Liver (tissue), 8 donors: ENCODE measurements at regions not wholly inside any gene's neighbourhood (a gene's known extent, or its start where the extent isn't known, plus 50 kb on each side); places are given as distances from the start of the nearest gene placed in this dataset.
"Not testable (repeated sequence)": the region's sequence is repeated elsewhere in the genome, so short reads cannot be mapped to it uniquely, and the experiment has no call there.

Source experiments
- DNase-seq: peaks from one replicate; pipeline ENCODE4 v3.0.0-alpha.2; 2017; ENCODE audit warnings: low spot score
- H3K27ac ChIP-seq, 2 donors: one replicate each; pipeline ENCODE4 v1.7.0; 2013; ENCODE audit warnings: inconsistent platforms in 2 of 2, low read length in 2 of 2, control low read depth in 1 of 2, low read depth in 1 of 2, mild to moderate bottlenecking in 1 of 2
- H3K27me3 ChIP-seq, 4 donors: one replicate each; pipeline versions ENCODE4 v1.6.1 to v1.7.0; 2013; ENCODE audit warnings: low read length in 3 of 4, inconsistent platforms in 1 of 4, mild to moderate bottlenecking in 1 of 4, moderate library complexity in 1 of 4; ENCODE audit not compliant: control insufficient read depth in 4 of 4, insufficient read depth in 4 of 4
- H3K36me3 ChIP-seq, 4 donors: one replicate each; pipeline versions ENCODE4 v1.6.1 to v1.7.0; 2013; ENCODE audit warnings: low read length in 3 of 4, mild to moderate bottlenecking in 3 of 4, low read depth in 1 of 4, moderate library complexity in 1 of 4; ENCODE audit not compliant: control insufficient read depth in 4 of 4, insufficient read depth in 3 of 4
- H3K4me1 ChIP-seq, 4 donors: one replicate each; pipeline versions ENCODE4 v1.6.1 to v1.7.0; 2013; ENCODE audit warnings: low read length in 3 of 4, mild to moderate bottlenecking in 3 of 4, moderate library complexity in 1 of 4; ENCODE audit not compliant: control insufficient read depth in 4 of 4, insufficient read depth in 4 of 4
- H3K4me3 ChIP-seq, 3 donors: one replicate each; pipeline versions ENCODE4 v1.6.1 to v1.7.0; 2013; ENCODE audit warnings: low read length in 3 of 3, control low read depth in 1 of 3, low read depth in 1 of 3, mild to moderate bottlenecking in 1 of 3
- H3K9ac ChIP-seq, 2 donors: one replicate each; pipeline ENCODE4 v1.7.0; 2013; ENCODE audit warnings: low read length in 2 of 2, mild to moderate bottlenecking in 2 of 2, moderate library complexity in 2 of 2, control low read depth in 1 of 2, low read depth in 1 of 2
- H3K9me3 ChIP-seq, 4 donors: one replicate each; pipeline versions ENCODE4 v1.6.1 to v1.7.0; 2013; ENCODE audit warnings: low read length in 3 of 4; ENCODE audit not compliant: control insufficient read depth in 4 of 4
- ATF3 ChIP-seq: IDR thresholded peaks from 2 replicates; pipeline ENCODE4 v1.6.1; 2016; ENCODE audit warnings: antibody characterized with exemption
- EGR1 ChIP-seq, 2 donors: IDR thresholded peaks; 2 replicates each; pipeline ENCODE4 v1.6.1; 2016 to 2018; ENCODE audit warnings: antibody characterized with exemption in 2 of 2, low read depth in 2 of 2
- FOXA1 ChIP-seq: IDR thresholded peaks from 2 replicates; pipeline ENCODE4 v1.6.1; 2016; ENCODE audit warnings: antibody characterized with exemption
- FOXA2 ChIP-seq: IDR thresholded peaks from 2 replicates; pipeline ENCODE4 v1.6.1; 2016; ENCODE audit warnings: antibody characterized with exemption
- HNF4A ChIP-seq, 2 donors: conservative IDR thresholded peaks; 2 replicates each; pipeline ENCODE4 v1.6.1; 2016; ENCODE audit warnings: antibody characterized with exemption in 2 of 2, mild to moderate bottlenecking in 2 of 2
- HNF4G ChIP-seq: IDR thresholded peaks from 2 replicates; pipeline ENCODE4 v1.6.1; 2016; ENCODE audit warnings: antibody characterized with exemption
- JUND ChIP-seq, 2 donors: IDR thresholded peaks; 2 replicates each; pipeline ENCODE4 v1.6.1; 2016; ENCODE audit warnings: antibody characterized with exemption in 2 of 2
- NR2F2 ChIP-seq: IDR thresholded peaks from 2 replicates; pipeline ENCODE4 v1.6.1; 2016; ENCODE audit warnings: antibody characterized with exemption
- RAD21 ChIP-seq, 2 donors: IDR thresholded peaks; 2 replicates each; pipeline ENCODE4 v1.6.1; 2016; ENCODE audit warnings: antibody characterized with exemption in 2 of 2, mild to moderate bottlenecking in 2 of 2
- RXRA ChIP-seq, 2 donors: IDR thresholded peaks; 2 replicates each; pipeline ENCODE4 v1.6.1; 2017 to 2018; ENCODE audit warnings: antibody characterized with exemption in 2 of 2, mild to moderate bottlenecking in 1 of 2
- SP1 ChIP-seq: IDR thresholded peaks from 2 replicates; pipeline ENCODE4 v1.6.1; 2018; ENCODE audit warnings: antibody characterized with exemption, mild to moderate bottlenecking
- TAF1 ChIP-seq: conservative IDR thresholded peaks from 2 replicates; pipeline ENCODE4 v1.6.1; 2016; ENCODE audit warnings: antibody characterized with exemption, mild to moderate bottlenecking
- YY1 ChIP-seq: IDR thresholded peaks from 2 replicates; pipeline ENCODE4 v1.6.1; 2016; ENCODE audit warnings: antibody characterized with exemption, mild to moderate bottlenecking
- WGBS: extraction: QIAGEN DNeasy Blood & Tissue Kit; methylation state at CpG from one replicate; pipeline ENCODE4 v1.1.7; 2013; 5-methylcytosine and 5-hydroxymethylcytosine counted together
- TF ChIP-seq, protein P1 (sequence below): IDR thresholded peaks from 2 replicates; pipeline ENCODE4 v1.6.1; 2016; ENCODE audit warnings: antibody characterized with exemption, mild to moderate bottlenecking
- TF ChIP-seq, protein P2 (sequence below): IDR thresholded peaks from 2 replicates; pipeline ENCODE4 v1.6.1; 2016; ENCODE audit warnings: antibody characterized with exemption
- TF ChIP-seq, protein P3 (sequence below): fragments of 150-350 bp; IDR thresholded peaks from 2 replicates; pipeline ENCODE4 v1.5.1; 2017; ENCODE audit warnings: improper control_type of control experiment, low read depth, low read length; ENCODE audit not compliant: missing input control
- donor health status: healthy.
- donor health status: healthy.
- donor health status: healthy.
- donor health status: healthy.
- donor health status: healthy.

- H3K4me3 ChIP-seq, H3K9me3 ChIP-seq, H3K36me3 ChIP-seq, H3K27me3 ChIP-seq, H3K9ac ChIP-seq, H3K27ac ChIP-seq, H3K4me1 ChIP-seq, DNase-seq: not testable (repeated sequence)
- WGBS = 97% methylated on average over 1 of the region's 1 CpG
Observed at GRCh38 chr2:181802300-181802699, 89.2 kb upstream of the ITPRID2 start.

GRCh38 chr2:181803903-181804799 lies 87.4 kb upstream of the ITPRID2 start:
- H3K36me3 ChIP-seq, H3K9me3 ChIP-seq, H3K27me3 ChIP-seq, H3K27ac ChIP-seq, H3K4me1 ChIP-seq, H3K9ac ChIP-seq: not testable (repeated sequence)
- 63% methylated on average over 12 of the region's 12 CpGs for WGBS
- H3K4me3 ChIP-seq = peak overlapping the region in 1 of 3 donors; percentile 11
- TF ChIP-seq SP1 = peak; percentile 48
- peak in 1 of 2 donors; percentile 18 for TF ChIP-seq RXRA (IDR thresholded peaks at IDR 0.05)
- peak in 1 of 2 donors; percentile 7 for TF ChIP-seq HNF4A (conservative IDR thresholded peaks at IDR 0.05)
- peak; percentile 44 for TF ChIP-seq TAF1
- TF ChIP-seq YY1 = peak; percentile 51
- peak; percentile 17 to 35 for TF ChIP-seq RAD21 (IDR thresholded peaks at IDR 0.05)
- peak; percentile 50 for DNase-seq

GRCh38 chr2:181805228-181806038 lies 86.1 kb upstream of the ITPRID2 start:
- Histone ChIP-seq H3K36me3 (no peaks in the 10 kb centered on the region), H3K4me3 (no peak overlapping the region), H3K4me1 (peaks cover 0 to 6% (median 1%) of the 10 kb centered on the region in 4 donors), H3K27ac (no peak overlapping the region), H3K9ac (no peak overlapping the region), H3K27me3 (no peaks in the 10 kb centered on the region), H3K9me3 (no peaks in the 10 kb centered on the region)
- 67% methylated on average over 3 of the region's 3 CpGs for WGBS
- DNase-seq = no peak
- TF ChIP-seq, protein P1, sequence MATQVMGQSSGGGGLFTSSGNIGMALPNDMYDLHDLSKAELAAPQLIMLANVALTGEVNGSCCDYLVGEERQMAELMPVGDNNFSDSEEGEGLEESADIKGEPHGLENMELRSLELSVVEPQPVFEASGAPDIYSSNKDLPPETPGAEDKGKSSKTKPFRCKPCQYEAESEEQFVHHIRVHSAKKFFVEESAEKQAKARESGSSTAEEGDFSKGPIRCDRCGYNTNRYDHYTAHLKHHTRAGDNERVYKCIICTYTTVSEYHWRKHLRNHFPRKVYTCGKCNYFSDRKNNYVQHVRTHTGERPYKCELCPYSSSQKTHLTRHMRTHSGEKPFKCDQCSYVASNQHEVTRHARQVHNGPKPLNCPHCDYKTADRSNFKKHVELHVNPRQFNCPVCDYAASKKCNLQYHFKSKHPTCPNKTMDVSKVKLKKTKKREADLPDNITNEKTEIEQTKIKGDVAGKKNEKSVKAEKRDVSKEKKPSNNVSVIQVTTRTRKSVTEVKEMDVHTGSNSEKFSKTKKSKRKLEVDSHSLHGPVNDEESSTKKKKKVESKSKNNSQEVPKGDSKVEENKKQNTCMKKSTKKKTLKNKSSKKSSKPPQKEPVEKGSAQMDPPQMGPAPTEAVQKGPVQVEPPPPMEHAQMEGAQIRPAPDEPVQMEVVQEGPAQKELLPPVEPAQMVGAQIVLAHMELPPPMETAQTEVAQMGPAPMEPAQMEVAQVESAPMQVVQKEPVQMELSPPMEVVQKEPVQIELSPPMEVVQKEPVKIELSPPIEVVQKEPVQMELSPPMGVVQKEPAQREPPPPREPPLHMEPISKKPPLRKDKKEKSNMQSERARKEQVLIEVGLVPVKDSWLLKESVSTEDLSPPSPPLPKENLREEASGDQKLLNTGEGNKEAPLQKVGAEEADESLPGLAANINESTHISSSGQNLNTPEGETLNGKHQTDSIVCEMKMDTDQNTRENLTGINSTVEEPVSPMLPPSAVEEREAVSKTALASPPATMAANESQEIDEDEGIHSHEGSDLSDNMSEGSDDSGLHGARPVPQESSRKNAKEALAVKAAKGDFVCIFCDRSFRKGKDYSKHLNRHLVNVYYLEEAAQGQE = no peak
- TF ChIP-seq FOXA2 (no peak), HNF4G (no peak), NR2F2 (no peak), HNF4A (conservative IDR thresholded peaks at IDR 0.05) (no peak), FOXA1 (no peak), JUND (IDR thresholded peaks at IDR 0.05) (no peak), ATF3 (no peak), RAD21 (IDR thresholded peaks at IDR 0.05) (no peak), EGR1 (IDR thresholded peaks at IDR 0.05; ENCODE audit: low read depth in 2 of 2) (no peak), YY1 (no peak)
- TF ChIP-seq, protein P2, sequence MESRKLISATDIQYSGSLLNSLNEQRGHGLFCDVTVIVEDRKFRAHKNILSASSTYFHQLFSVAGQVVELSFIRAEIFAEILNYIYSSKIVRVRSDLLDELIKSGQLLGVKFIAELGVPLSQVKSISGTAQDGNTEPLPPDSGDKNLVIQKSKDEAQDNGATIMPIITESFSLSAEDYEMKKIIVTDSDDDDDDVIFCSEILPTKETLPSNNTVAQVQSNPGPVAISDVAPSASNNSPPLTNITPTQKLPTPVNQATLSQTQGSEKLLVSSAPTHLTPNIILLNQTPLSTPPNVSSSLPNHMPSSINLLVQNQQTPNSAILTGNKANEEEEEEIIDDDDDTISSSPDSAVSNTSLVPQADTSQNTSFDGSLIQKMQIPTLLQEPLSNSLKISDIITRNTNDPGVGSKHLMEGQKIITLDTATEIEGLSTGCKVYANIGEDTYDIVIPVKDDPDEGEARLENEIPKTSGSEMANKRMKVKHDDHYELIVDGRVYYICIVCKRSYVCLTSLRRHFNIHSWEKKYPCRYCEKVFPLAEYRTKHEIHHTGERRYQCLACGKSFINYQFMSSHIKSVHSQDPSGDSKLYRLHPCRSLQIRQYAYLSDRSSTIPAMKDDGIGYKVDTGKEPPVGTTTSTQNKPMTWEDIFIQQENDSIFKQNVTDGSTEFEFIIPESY = no peak
- TF ChIP-seq, protein P3, sequence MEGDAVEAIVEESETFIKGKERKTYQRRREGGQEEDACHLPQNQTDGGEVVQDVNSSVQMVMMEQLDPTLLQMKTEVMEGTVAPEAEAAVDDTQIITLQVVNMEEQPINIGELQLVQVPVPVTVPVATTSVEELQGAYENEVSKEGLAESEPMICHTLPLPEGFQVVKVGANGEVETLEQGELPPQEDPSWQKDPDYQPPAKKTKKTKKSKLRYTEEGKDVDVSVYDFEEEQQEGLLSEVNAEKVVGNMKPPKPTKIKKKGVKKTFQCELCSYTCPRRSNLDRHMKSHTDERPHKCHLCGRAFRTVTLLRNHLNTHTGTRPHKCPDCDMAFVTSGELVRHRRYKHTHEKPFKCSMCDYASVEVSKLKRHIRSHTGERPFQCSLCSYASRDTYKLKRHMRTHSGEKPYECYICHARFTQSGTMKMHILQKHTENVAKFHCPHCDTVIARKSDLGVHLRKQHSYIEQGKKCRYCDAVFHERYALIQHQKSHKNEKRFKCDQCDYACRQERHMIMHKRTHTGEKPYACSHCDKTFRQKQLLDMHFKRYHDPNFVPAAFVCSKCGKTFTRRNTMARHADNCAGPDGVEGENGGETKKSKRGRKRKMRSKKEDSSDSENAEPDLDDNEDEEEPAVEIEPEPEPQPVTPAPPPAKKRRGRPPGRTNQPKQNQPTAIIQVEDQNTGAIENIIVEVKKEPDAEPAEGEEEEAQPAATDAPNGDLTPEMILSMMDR = no peak
